RPMI8226 (cell line): ENCODE measurements at regions not wholly inside any gene's neighbourhood (a gene's known extent, or its start where the extent isn't known, plus 50 kb on each side); places are given as distances from the start of the nearest gene placed in this dataset.
"Not testable (repeated sequence)": the region's sequence is repeated elsewhere in the genome, so short reads cannot be mapped to it uniquely, and the experiment has no call there.

Source experiments
- DNase-seq: peaks from one replicate; pipeline ENCODE4 v3.0.0-alpha.2; 2015

DNA sequence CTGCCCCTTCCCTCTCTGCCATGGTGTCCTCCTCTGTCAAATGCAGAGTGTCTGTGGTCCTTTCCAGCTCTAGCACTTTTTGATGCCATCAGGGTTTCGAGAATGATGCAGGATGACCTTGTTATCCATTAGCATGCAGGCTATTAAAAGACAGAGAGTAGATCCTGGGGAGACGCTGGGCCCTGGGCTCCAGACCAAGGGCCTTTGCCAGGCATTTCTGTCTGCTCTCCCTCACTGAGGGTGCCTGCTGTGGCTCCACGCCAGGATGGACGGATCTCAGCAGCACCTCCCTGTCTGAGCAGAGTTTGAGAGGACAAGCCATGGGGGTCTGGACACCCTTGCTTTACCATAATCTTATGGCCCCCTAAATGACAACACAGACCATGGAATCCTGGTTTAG is 110.8 kb upstream of the CD82 start:
- DNase-seq: no peak

DNA sequence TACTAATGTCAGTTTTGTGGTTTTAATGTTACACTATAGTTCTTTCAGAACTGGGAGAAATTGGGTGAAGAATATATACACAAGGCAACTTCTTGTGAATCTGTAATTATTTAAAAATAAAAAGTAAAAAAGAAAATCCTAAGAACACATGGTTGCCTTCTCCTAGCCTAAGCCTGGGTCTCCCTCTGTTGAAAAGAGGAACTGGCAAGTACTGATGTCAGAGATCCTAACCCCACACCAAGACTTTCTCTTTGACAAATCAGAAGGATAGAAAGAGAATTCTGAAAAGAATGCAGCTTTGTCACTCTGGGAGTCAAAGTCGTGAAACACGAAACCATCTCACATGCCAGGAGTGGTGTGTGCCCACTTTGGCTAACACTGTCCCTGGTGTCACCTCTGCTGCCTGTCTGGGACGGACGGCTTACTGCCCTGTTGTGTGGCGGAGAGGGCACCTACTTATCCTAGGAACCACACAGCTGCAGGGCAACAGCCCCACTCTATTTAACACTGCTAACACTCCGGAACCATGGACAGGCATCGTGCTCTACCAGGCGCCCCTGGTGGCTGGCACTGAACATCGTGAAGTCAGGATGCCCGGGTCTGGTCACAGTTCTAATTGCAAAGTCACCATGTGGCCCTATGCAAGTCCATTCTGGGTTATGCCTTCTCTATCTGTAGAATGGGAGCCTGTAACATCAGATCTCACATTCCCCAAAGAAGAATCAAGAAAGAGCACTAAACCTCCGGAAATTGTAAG is 108.7 kb upstream of the CD82 start:
- peak; percentile 28 for DNase-seq

DNA sequence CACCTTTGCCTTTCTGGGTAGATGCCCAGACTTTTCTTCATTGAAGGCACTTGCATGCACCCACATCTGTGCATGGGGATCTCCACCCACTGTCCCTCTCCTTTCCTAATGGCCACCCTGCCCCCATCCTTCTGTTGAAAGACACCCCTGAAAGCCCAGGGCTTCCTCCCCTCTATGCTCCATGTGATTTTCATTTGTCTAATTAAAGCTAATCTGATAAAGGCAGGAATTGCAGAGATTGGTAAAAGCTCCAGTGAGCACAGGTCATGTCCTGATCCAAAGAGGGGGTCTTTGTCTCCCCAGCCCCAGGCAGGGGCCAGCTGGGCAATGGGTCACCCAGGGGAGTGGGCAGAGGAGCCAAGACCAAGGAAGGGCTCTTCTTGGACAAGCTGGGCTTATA is 107.6 kb upstream of the CD82 start:
- DNase-seq: no peak

DNA sequence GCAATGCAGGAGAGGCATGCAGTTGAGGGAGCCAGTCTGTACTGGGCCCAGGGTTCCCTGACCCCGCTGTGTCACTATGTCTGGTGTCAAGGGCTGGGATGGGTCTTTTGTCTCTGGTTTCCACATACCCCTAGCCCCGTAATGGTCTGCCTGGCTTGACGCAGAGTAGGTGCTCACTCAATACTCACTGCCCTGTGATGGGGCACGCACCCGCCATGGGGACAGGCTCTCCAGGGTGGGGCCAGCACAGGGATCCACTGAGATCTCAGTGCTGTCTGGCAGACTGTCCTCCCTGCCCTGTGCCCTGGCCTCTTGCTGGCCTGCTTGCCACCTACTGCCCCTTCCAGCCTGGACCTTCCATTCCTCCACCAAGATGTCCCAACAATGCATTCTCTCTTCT is 101.7 kb upstream of the CD82 start:
- no peak for DNase-seq

DNA sequence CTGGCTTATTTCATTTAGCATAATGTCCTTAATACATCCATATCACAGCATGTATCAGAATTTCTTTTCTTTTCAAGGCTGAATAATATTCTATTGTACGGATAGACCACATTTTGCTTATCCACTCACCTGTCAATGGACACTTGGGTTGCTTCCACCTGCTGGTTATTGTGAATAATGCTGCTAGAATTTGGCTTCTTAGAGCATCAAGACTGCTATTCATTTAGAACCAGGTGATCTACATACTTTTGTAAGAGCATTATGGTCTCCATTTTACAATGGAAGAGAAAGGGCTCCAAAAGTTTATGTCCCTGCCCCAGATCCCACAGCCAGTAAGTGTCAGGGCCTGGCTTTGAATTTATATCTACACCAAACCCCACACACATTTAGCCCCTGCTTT is 100.7 kb upstream of the CD82 start:
- DNase-seq: peak; percentile 27

DNA sequence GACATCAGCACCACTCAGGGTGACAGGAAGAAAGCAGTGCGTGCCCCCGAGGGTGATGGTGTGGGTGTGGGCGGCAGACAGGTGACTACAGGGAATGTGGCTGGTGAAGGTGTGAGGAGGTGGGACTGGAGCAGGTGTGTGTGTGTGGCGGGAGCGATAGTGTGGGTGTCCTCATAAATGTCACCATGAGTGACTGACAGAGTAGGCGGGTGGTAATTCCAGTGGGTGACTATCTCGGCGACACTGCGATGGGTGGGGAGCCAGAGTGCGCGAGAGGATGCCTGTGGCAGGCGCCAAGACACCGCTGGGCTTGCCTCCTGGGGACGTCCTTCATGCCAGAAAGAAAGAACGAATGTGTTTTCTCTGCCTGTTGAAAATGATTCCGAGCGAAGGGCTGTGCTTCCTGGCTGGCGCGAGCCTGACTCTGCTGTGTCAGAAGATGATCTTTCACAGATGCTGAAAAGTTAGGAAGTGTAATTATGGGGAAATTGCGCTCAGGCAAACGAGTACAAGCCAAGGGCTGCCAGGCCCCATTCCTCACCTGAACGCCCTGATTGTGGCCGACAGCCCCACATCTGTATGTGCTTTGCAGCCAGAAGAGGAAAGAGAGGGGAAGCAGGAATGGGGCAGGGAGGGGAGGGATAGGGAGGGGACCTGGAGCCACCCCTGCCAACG is 98.8 kb upstream of the CD82 start:
- DNase-seq: no peak

DNA sequence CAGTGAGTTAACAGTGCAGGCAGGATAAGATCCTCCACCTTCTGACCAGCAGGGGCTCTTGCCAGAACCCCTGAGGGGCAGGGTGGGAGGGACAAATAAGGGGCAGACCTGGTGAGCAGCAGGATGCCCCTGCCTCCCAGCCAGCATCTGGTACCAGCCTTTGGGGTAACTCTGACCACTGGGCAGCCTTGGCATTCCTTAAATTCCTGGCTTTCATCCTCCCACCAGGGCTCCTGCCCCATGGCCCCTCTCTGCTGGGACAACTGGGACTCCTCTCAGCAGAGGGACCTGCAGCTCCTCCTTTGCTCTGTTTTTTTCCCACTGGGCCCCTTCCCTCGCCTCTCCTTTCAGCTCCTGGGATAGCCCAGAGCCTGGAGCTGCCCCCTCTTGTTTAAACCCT is 98.0 kb upstream of the CD82 start:
- DNase-seq: no peak

DNA sequence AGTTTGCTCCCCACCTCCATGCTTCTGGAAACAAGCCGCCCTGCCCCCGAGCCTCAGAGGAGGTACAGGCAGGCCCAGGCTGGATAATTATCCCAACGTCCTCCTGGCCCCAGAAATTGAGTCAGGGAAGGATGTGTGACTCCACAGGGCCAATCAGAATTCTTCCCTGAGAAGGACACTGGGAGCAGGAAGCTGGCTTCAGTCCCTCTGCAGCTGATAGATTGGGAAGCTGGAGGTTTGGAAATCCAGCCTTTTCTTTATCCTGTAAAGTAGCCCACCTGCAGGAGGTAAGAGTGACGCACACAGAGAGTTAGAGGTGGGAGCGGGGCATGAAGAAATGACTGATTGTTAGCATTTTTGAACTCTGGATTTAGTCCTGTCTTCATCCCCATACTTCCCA is 97.5 kb upstream of the CD82 start:
- DNase-seq: no peak

DNA sequence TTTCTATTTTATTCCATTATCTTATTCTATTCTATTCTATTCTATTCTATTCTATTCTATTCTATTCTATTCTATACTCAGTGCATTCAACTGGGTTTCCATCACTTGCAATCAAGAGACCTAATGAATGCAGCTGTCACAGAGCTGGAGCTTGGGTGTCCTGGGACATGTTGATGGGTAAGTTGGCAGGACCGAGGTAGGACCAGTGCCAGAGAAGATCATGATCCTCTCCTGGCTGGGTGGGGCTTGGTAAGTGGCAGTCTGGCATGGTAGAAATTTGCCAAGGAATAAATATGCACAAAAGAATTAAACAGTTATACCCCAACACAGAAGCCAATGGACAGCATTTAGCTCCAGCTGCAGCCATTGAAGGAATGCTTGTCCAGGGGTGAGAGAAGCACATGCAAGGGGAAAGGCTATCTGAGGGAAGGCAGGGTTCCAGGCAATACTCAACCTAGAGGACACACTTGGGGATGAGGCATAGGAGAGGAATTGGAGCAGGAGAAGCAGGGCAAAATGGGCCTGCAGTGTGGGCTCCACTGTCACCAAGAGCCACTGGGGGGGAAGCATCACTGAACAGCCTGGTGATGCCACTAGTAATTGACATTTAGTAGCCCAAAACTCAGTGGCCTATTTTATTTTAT is 97.0 kb upstream of the CD82 start:
- no peak for DNase-seq

DNA sequence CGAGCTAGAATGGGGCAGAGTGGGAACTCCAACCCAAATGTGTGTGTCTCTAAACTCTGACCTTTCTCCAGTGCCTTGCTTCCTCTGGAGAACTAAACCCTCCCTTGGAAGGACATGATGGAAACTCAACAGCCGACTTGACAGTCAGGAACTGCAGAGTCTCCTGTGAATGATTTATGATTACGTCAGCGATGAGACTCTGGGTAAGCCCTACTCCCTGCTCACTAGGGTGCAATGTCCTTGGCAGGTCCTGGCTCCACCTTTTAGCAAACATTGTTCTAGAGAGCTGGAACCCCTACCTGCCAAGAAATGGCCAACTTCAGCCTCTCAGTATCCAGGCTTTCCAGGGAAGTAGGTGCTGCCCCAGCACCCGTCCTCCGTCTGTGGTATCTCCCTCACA is 96.1 kb upstream of the CD82 start:
- no peak for DNase-seq

DNA sequence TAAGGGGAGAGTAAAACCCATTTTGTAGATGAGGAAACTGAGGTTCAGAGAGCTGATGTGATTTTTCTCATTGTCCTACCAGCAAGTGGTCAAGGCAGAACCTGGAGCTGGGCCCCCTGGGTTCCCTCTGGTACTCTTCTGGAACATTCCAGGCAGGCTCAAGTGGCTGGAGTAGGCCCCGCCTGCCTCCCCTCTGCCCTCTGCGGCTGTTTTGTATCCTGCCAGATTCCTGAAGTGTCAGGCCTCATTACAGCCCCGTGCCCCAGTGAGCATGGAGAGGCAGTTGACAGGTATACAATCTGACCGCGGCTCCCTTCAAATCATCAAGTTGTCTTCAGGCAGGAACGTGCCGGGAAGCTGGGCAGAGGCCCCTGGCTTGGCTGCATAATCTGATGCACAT is 94.6 kb upstream of the CD82 start:
- DNase-seq: no peak

DNA sequence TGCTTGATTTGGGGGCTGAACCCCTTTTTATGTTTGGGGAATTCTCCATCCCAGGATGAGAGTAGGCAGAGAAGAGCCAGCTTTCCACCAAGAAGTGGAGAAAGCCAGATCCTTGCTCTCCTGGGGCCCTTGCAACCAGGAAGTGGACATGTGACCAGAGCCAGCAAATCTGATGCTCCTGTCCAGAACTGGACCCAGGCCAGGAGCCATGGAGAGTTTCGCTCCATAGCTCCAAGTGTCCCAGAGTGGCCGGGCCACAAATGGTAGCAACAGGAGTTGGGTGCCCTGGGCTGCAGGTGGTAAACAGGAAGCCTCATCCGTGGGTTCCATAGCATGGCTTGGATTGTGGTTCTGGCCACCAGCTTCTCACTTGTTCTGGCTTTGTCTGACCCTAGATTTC is 93.9 kb upstream of the CD82 start:
- DNase-seq: no peak

DNA sequence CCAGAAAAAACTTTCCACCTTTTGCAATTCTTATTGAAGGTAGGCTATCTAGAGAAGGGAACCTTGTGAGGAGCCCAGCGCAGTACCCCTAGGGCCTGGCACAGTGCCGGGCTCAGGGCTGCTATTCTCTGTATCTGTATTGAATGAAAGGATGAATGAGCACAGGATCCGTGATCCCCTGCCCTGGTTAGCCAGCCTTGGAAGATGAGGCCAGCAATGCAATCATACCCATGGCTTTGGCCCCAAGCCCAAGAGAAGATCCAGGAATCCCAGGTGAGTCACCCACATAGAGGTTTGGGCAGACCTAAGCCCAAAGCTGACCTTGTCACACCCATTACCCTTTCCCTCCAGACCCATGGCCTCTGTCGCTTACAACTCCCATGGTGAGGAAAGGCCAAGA is 92.5 kb upstream of the CD82 start:
- no peak for DNase-seq

DNA sequence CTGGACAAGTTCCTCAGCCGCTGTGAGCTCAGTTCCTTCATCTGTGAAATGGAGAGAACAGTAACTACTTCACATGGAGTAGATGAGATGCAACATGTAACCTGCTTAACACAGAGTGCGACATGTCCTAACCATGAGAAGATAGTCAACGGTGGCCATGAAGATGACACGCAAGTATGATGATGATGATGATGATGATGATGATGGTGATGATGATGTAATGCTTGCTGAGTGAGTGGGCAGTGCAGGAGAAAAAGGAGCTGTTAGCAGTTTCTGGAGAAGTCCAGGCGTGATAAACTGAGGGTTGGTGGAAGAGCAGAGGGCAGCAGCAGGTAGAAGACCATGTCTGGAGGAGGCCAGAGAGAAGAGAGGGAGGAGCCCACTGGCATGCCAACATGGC is 90.8 kb upstream of the CD82 start:
- no peak for DNase-seq

DNA sequence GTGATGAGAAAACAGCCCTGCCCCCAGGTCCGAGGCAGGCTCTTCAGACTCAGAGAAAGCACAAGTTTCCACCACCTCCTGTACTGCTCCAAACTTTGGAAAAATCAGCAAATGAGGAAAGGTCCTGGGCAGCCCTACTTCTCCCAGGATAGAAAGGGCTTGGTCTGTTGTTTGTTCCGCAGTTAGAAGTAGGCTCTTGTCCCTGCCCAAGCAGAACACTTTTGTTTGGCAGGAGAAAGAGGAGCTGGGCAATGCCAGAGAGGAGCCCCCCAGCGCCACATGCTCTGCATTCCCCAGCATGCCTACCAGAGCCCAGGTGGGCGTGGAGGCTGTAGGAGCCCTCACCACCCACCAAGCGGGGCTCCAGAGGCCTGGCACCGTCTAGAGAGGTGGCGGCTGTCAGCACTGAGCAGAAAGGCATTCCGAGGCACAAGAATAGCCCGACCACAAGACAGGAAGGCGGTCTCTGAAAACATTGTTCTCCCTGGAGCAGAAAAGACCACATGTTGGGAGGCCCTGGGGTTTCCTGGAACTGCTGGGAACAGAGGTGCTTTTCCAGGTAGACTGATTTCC is 90.3 kb upstream of the CD82 start:
- DNase-seq: no peak

DNA sequence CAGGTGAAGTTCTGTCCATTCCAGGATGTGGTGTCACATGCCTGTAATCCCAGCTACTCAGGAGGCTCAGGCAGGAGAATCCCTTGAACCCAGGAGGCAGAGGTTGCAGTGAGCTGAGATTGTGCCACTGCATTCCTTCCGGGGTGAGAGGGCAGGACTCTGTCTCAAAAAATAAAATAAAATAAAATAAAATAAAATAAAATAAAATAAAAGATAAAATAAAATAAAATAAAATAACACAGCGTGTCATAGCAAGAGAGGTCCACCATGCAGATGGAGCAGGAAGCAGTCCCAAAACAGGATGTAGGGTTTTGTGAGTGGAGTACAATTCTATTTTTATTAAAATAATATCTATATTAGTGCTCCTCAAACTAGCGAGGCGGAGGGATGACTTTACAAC is 83.1 kb upstream of the CD82 start:
- not testable (repeated sequence) for DNase-seq

DNA sequence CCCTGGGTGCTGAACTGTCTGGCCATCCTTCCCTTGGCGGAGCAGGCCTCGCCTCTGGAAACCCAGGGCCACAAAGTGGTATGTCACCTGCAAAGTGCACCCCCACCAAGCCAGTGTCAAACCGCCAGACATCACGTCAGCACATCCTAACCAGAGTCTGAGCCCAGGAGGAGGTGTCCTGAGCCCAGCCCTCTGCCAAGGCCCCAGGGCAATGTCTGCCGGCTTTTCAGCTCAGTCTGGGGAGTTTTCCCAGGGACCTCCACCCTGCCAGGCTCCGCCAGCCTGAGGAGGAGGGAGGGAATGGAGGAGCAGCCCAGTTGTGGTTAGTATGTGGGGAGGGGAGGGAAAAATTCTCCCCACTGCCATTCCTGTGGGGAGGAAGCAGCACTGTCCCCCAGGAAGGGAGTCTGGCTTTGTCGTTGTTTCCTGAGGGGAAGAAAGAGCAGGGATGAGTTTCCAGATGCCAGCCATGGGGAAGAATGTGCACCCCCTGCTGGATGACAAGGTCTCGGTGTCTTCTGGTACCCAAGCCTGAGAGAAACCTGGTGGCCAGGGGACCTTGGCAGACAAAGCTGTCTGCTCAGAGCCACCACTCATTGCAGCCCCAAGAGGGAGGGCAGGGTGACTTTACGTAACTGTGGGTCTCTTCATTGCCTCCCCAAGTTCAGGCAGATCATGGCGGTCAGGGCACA is 81.4 kb upstream of the CD82 start:
- DNase-seq: peak; percentile 4

DNA sequence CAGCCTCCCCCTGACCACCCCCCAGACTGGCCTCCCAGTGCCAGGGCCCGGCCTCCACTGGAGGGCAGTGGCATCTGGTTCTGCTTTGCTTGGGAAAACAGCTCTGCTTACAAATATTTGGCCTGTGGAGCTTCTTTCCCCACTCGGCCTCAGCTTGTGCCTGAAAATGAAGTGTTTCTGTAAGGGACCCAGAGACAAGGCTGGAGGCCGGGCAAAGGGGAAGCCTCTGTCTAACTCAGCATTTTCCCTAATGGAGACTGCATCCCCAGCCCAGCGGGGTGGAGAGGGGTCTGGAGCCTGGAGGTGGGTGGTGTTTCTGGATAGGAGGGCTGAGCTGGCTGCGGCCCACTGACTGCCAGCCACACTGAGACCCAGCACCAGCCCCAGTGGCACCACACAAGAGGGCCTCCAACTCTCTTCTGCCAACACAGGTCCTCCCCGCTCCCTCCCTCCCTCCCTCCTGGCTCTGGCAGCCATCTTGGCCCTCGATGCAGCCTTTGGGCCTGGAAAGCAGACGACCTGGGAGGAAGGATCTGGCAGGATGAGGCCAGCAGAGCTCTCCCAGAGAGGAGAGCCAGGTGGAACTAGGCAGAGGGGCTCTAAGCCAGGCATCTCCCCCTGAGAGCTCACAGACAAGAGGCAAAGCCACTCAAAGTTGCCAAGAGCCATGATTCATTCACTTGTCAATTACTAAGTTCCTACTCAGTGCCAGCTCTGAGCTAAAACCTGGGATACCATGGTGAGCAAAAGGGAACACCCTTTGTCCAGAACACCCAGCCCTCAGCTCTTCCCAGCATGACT is 77.1 kb upstream of the CD82 start:
- no peak for DNase-seq

DNA sequence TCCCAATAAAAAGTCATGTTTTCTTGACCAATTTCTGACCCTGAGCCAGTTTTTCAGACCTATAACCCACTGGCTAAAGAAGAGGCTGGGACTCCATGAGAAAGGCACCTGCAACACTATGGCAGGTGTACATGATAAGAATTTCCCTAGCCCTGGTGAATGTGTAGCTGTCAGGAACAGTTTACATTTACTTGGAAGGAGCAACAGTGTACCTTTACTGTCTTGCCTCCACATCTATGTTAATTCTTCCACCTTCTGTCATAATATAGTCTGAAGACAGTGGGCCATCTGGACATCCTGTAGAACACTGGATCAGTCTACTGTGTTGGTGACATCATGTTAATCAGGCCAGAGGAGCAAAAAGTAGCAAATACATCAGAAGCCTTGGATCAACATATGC is 72.1 kb upstream of the CD82 start:
- no peak for DNase-seq

DNA sequence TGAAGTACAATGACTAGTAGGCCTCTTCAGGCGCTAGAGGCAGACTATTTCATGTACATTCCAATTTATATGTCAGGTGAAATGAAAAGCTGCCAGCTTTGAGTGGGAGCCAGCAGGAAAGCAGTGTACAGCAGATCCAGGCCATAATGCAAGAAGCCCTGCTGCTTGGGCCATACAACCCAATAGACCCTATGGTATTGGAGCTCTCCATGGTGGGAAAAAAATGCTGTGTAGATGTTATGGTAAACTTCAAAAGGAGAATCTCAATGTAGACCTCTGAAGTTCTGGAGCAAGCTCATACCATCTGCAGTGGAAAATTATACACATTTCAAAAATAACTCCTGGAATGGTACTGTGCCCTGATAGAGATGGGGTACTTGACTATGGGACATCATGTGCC is 71.5 kb upstream of the CD82 start:
- DNase-seq: no peak

DNA sequence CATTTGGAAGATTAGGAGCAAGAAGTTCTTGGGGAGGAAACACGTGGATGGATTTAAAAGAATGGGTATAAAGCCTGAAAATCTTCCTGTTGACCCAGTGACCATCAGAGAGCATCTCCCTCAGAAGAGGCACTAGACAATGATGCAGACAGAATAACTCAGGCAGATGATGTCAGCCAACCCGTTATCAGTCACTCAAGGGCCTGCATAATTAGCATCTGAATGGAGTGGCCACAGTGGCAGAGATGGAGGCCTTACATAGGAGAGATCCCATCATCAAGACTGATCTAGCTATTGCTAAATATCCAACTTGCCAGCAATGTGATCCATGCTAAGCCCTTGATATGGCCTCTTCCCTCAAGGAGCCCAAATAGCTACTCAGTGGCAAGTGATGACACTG is 70.7 kb upstream of the CD82 start:
- DNase-seq: no peak

DNA sequence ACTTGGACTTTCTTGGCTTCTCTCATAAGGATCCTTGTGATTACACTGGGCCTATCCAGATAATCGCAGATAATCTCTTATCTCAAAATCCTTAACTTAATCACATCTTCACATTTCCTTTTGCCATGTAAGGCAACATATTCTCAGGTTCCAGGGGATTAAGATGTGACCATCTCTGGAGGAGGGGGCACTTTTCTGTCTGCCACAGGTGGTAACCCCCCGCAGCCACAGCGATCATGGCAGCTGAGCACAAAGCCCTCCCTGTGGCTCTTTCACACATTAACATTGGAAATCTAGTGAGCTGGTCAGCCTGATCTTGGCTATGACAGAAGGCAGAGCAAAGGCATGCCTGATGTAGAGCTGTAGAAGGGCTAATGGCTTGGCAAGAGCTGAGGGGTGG is 69.1 kb upstream of the CD82 start:
- no peak for DNase-seq
